SK-MEL-5 (cell line): ENCODE measurements at regions not wholly inside any gene's neighbourhood (a gene's known extent, or its start where the extent isn't known, plus 50 kb on each side); places are given as distances from the start of the nearest gene placed in this dataset.
"Not testable (repeated sequence)": the region's sequence is repeated elsewhere in the genome, so short reads cannot be mapped to it uniquely, and the experiment has no call there.

Source experiments
- DNase-seq: peaks from one replicate; pipeline ENCODE4 v3.0.0-alpha.2; 2016; ENCODE audit warnings: low read depth, low spot score
- in situ Hi-C: cut with HindIII; loops from 2 replicates; pipeline ENCODE4 v1.10.0; 2016; ENCODE audit warnings: low sequenced_read_pairs, high pct_unique_total_duplicates, low pct_unique_long_range_greater_than_20kb

GRCh38 chr15:72857331-72858063 lies 73.9 kb upstream of the ADPGK start:
- no peak for DNase-seq
- in situ Hi-C loops: no loop called here

- in situ Hi-C loops: no loop called here
- DNase-seq: no peak
These were observed 73.0 kb upstream of the ADPGK start for GRCh38 chr15:72856549-72857040.

GRCh38 chr15:72855791-72856190 lies 72.2 kb upstream of the ADPGK start:
- DNase-seq: no peak
- in situ Hi-C loops: no loop called here

- in situ Hi-C loops: no loop called here
- no peak for DNase-seq
These were observed 68.7 kb upstream of the ADPGK start for GRCh38 chr15:72852273-72852672.

GRCh38 chr15:72851586-72851985 lies 68.0 kb upstream of the ADPGK start:
- in situ Hi-C loops: no loop called here
- no peak for DNase-seq

GRCh38 chr15:72850833-72851232 lies 67.3 kb upstream of the ADPGK start:
- in situ Hi-C loops: no loop called here
- DNase-seq: no peak

- no peak for DNase-seq
- in situ Hi-C loops: no loop called here
These were observed 64.2 kb upstream of the ADPGK start for GRCh38 chr15:72847806-72848205.

GRCh38 chr15:72847033-72847432 lies 63.5 kb upstream of the ADPGK start:
- in situ Hi-C loops: no loop called here
- DNase-seq: no peak

- DNase-seq: no peak
- in situ Hi-C loops: no loop called here
These were observed 62.4 kb upstream of the ADPGK start for GRCh38 chr15:72845981-72846383.

- in situ Hi-C loops: no loop called here
- no peak for DNase-seq
These were observed 60.5 kb upstream of the ADPGK start for GRCh38 chr15:72844067-72844466.

GRCh38 chr15:72843340-72843739 lies 59.8 kb upstream of the ADPGK start:
- in situ Hi-C loops, DNase-seq: not testable (repeated sequence)

GRCh38 chr15:72840114-72840513 lies 56.6 kb upstream of the ADPGK start:
- in situ Hi-C loops: no loop called here
- no peak for DNase-seq

- in situ Hi-C loops: no loop called here
- no peak for DNase-seq
These were observed 54.8 kb upstream of the ADPGK start for GRCh38 chr15:72838311-72838731.

- DNase-seq: no peak
These were observed 53.2 kb upstream of the ADPGK start for GRCh38 chr15:72836676-72837330.

GRCh38 chr15:72835294-72835890 lies 51.8 kb upstream of the ADPGK start:
- in situ Hi-C loops: no loop called here
- peak; percentile 52 for DNase-seq

More at GRCh38 chr15:72836676-72837330, 53.2 kb upstream of the ADPGK start:
- in situ Hi-C loops: no loop called here

- in situ Hi-C loops: no loop called here
- no peak for DNase-seq
These were observed 50.0 kb upstream of the ADPGK start for GRCh38 chr15:72833561-72833960.
